B cell (primary cell): ENCODE measurements at regions not wholly inside any gene's neighbourhood (a gene's known extent, or its start where the extent isn't known, plus 50 kb on each side); places are given as distances from the start of the nearest gene placed in this dataset.

ENCODE experiments used
- ATAC-seq: fragments of 200-7000 bp; cut with Tn5 transposase; one replicate; pipeline ENCODE4 v1.10.0; 2021; ENCODE audit warnings: low read depth, mild to moderate bottlenecking, moderate number of reproducible peaks, moderate library complexity
- CTCF ChIA-PET: fragments of 350-600 bp; sonication (Branson Sonifier 250); formaldehyde crosslinking; loops from one replicate; lab custom pipeline; 2021; ENCODE audit warnings: antibody characterized with exemption, inconsistent platforms; lab: Charles Lee
- POLR2A ChIA-PET: fragments of 350-600 bp; sonication (Branson Sonifier 250); formaldehyde crosslinking; loops from one replicate; lab custom pipeline; 2021; ENCODE audit warnings: antibody characterized with exemption; lab: Charles Lee
- DNase-seq: peaks from one replicate; pipeline ENCODE4 v3.0.0; 2013
- H2AFZ ChIP-seq: 2 replicates; pipeline ENCODE4 v1.6.1; 2012; ENCODE audit warnings: mild to moderate bottlenecking, low read depth, low read length; ENCODE audit not compliant: insufficient read depth, poor library complexity, severe bottlenecking
- H3K27ac ChIP-seq, 2 donors: 1 replicate in 1 of 2; 2 replicates in 1 of 2; pipeline ENCODE4 v1.5.1; 2012 to 2013; ENCODE audit warnings: low read length in 2 of 2, mild to moderate bottlenecking in 2 of 2, moderate library complexity in 1 of 2
- H3K27me3 ChIP-seq, 4 experiments: fragments of 200-600 bp in 1 of 4; sonication (generic) in 1 of 4; replicated peaks in 1 of 4; 1 replicate in 2 of 4; 2 replicates in 2 of 4; pipeline versions ENCODE4 v1.6.1 to v1.7.0; 2013 to 2016; ENCODE audit warnings: low read length in 3 of 4, mild to moderate bottlenecking in 2 of 4, mixed read lengths in 1 of 4, moderate library complexity in 1 of 4; ENCODE audit not compliant: insufficient read depth in 4 of 4, control insufficient read depth in 3 of 4; ENCODE audit errors: control extremely low read depth in 1 of 4
- H3K36me3 ChIP-seq, 2 experiments: replicated peaks in 1 of 2; 1 replicate in 1 of 2; 2 replicates in 1 of 2; pipeline versions ENCODE4 v1.6.1 to v1.7.1; 2013; ENCODE audit warnings: low read length in 1 of 2; ENCODE audit not compliant: insufficient read depth in 2 of 2, control insufficient read depth in 1 of 2; ENCODE audit errors: control extremely low read depth in 1 of 2, extremely low read depth in 1 of 2
- H3K4me1 ChIP-seq, 2 donors: fragments of 200-600 bp in 1 of 2; sonication (generic) in 1 of 2; 1 replicate in 1 of 2; 2 replicates in 1 of 2; pipeline versions ENCODE4 v1.5.1 to v1.6.1; 2013 to 2017; ENCODE audit warnings: low read length in 2 of 2; ENCODE audit not compliant: control insufficient read depth in 2 of 2, insufficient read depth in 2 of 2
- H3K4me2 ChIP-seq: replicated peaks from 2 replicates; pipeline ENCODE3; 2012; ENCODE audit warnings: mild to moderate bottlenecking, low read depth, low read length; ENCODE audit not compliant: poor library complexity, severe bottlenecking
- H3K4me3 ChIP-seq, 5 experiments: fragments of 200-600 bp in 1 of 5; sonication (generic) in 1 of 5; 1 replicate in 3 of 5; 2 replicates in 2 of 5; pipeline versions ENCODE4 v1.5.1 to v1.7.0; 2011 to 2016; ENCODE audit warnings: low read length in 4 of 5, mild to moderate bottlenecking in 4 of 5, low read depth in 2 of 5, control low read depth in 1 of 5, moderate library complexity in 1 of 5; ENCODE audit not compliant: insufficient read depth in 1 of 5; ENCODE audit errors: control extremely low read depth in 1 of 5, extremely low read depth in 1 of 5
- H3K79me2 ChIP-seq: fragments of 200-600 bp; sonication (generic); one replicate; pipeline ENCODE4 v1.6.0; 2016; ENCODE audit warnings: low read length; ENCODE audit not compliant: control insufficient read depth, insufficient read depth
- H3K9ac ChIP-seq: fragments of 200-600 bp; sonication (generic); 2 replicates; pipeline ENCODE4 v1.6.1; 2017; ENCODE audit warnings: mild to moderate bottlenecking, low read length, moderate library complexity
- H3K9me3 ChIP-seq, 3 donors: one replicate each; pipeline versions ENCODE4 v1.6.1 to v1.7.1; 2013; ENCODE audit warnings: low read length in 2 of 3; ENCODE audit not compliant: control insufficient read depth in 2 of 3, insufficient read depth in 1 of 3; ENCODE audit errors: control extremely low read depth in 1 of 3
- H4K20me1 ChIP-seq: 2 replicates; pipeline ENCODE4 v1.6.0; 2012; ENCODE audit warnings: mild to moderate bottlenecking, low read length; ENCODE audit not compliant: insufficient read depth, control insufficient read depth, poor library complexity, severe bottlenecking
- H3K27ac Mint-ChIP-seq: one replicate; pipeline ENCODE4 v1.8.0; 2021; ENCODE audit warnings: mixed read lengths
- H3K27me3 Mint-ChIP-seq: one replicate; pipeline ENCODE4 v1.8.0; 2021; ENCODE audit warnings: mixed read lengths
- H3K4me1 Mint-ChIP-seq: one replicate; pipeline ENCODE4 v1.8.0; 2021; ENCODE audit warnings: mixed read lengths
- H3K4me3 Mint-ChIP-seq: one replicate; pipeline ENCODE4 v1.8.0; 2021; ENCODE audit warnings: mixed read lengths
- H3K9me3 Mint-ChIP-seq: one replicate; pipeline ENCODE4 v1.8.0; 2022; ENCODE audit warnings: mixed read lengths; ENCODE audit not compliant: insufficient read depth
- EZH2 ChIP-seq: IDR thresholded peaks from 2 replicates; pipeline ENCODE4 v1.6.1; 2012; ENCODE audit warnings: borderline replicate concordance, low read depth, mild to moderate bottlenecking, moderate library complexity, low read length; ENCODE audit not compliant: insufficient read depth, poor library complexity, severe bottlenecking
- WGBS: methylation state at CpG from one replicate; pipeline ENCODE4 v1.1.5; 2013; ENCODE audit warnings: missing lambda C conversion rate; ENCODE audit not compliant: insufficient coverage; 5-methylcytosine and 5-hydroxymethylcytosine counted together
- intact Hi-C: fragments of 100-400 bp; cut with micrococcal nuclease; formaldehyde crosslinking; loops from one replicate; pipeline ENCODE4 v1.10.0; 2022
- TF ChIP-seq, protein P1 (sequence below): fragments of 200-600 bp; IDR thresholded peaks from one replicate; pipeline ENCODE4 v1.8.0; 2022; ENCODE audit warnings: antibody characterized with exemption, mild to moderate bottlenecking

DNA sequence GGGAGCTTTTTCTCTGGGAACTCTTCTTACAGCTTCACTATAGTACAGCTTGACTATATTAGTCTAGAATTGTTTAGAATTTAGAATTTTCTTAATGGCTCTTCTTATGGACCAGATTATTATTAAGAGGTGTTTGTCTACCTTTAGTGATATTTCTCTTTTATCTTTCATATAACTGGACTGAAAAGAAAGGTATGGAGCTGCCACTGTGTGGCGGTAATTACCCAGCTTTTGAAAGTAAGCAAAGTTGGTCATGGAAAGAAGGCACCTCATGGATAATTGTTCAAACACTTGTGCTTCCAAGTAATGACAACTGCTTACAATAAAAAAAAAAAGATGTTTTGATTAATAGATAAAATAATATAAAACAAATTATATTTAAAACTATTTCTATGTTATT, 1112.5 kb downstream of the TECRL start:
- Histone ChIP-seq H3K79me2 (no peaks in the 10 kb centered on the region), H3K27ac (no peak overlapping the region), H2AFZ (no peak overlapping the region), H3K4me3 (no peak overlapping the region), H3K9me3 (no peaks in the 10 kb centered on the region), H4K20me1 (no peaks in the 10 kb centered on the region), H3K4me1 (no peaks in the 10 kb centered on the region), H3K9ac (no peak overlapping the region), H3K27me3 (no peaks in the 10 kb centered on the region), H3K36me3 (no peaks in the 10 kb centered on the region), H3K4me2 (no peak overlapping the region)
- Mint-ChIP-seq H3K4me1 (no peaks in the 10 kb centered on the region), H3K27ac (no peak overlapping the region), H3K9me3 (peaks cover 3% of the 10 kb centered on the region), H3K27me3 (no peaks in the 10 kb centered on the region), H3K4me3 (no peak overlapping the region)
- intact Hi-C loops: no loop called here
- no CpG with 5 or more reads among the region's 1 CpG for WGBS
- ChIA-PET POLR2A (no interaction called here), CTCF (no interaction called here)
- no peak for TF ChIP-seq EZH2
- TF ChIP-seq, protein P1, sequence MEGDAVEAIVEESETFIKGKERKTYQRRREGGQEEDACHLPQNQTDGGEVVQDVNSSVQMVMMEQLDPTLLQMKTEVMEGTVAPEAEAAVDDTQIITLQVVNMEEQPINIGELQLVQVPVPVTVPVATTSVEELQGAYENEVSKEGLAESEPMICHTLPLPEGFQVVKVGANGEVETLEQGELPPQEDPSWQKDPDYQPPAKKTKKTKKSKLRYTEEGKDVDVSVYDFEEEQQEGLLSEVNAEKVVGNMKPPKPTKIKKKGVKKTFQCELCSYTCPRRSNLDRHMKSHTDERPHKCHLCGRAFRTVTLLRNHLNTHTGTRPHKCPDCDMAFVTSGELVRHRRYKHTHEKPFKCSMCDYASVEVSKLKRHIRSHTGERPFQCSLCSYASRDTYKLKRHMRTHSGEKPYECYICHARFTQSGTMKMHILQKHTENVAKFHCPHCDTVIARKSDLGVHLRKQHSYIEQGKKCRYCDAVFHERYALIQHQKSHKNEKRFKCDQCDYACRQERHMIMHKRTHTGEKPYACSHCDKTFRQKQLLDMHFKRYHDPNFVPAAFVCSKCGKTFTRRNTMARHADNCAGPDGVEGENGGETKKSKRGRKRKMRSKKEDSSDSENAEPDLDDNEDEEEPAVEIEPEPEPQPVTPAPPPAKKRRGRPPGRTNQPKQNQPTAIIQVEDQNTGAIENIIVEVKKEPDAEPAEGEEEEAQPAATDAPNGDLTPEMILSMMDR: no peak
- ATAC-seq (no peak), DNase-seq (no peak)

DNA sequence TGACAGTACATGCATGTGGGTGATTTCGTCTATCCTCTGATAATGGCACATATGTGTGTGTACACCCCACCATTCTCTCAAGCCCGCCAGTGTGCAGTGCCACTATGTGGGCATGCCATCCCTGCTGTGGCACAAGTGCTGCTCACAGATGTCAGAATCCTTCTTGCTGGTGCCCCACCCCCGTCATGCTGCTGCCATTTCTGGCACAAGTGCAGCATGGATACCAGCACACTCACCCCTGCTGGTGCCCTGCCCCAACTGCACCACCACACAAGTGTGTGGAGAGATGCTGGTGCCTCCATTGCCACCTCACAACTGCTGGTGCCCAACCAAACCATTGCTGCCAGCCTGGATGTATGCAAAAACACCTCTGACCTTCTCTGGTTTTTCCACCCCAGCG, 1133.8 kb downstream of the TECRL start:
- Histone ChIP-seq H2AFZ (no peak overlapping the region), H3K4me1 (no peaks in the 10 kb centered on the region), H3K36me3 (no peaks in the 10 kb centered on the region), H3K4me3 (no peak overlapping the region), H3K79me2 (no peaks in the 10 kb centered on the region), H3K4me2 (no peak overlapping the region), H3K9ac (no peak overlapping the region), H3K9me3 (peaks cover 0 to 12% (median 0%) of the 10 kb centered on the region in 3 donors), H3K27me3 (no peaks in the 10 kb centered on the region), H4K20me1 (no peaks in the 10 kb centered on the region), H3K27ac (no peak overlapping the region)
- POLR2A ChIA-PET: no interaction called here
- no peak for ATAC-seq
- WGBS: 90% methylated on average over 4 of the region's 4 CpGs
- Mint-ChIP-seq H3K9me3 (peaks cover 16% of the 10 kb centered on the region), H3K27ac (no peak overlapping the region), H3K4me3 (no peak overlapping the region), H3K27me3 (no peaks in the 10 kb centered on the region), H3K4me1 (no peaks in the 10 kb centered on the region)
- TF ChIP-seq EZH2: no peak
- TF ChIP-seq, protein P1: no peak
- no peak for DNase-seq
- intact Hi-C loops: no loop called here
- CTCF ChIA-PET: no interaction called here
